ENCODE measurements at regions not wholly inside any gene's neighbourhood (a gene's known extent, or its start where the extent isn't known, plus 50 kb on each side); places are given as distances from the start of the nearest gene placed in this dataset.

DNA sequence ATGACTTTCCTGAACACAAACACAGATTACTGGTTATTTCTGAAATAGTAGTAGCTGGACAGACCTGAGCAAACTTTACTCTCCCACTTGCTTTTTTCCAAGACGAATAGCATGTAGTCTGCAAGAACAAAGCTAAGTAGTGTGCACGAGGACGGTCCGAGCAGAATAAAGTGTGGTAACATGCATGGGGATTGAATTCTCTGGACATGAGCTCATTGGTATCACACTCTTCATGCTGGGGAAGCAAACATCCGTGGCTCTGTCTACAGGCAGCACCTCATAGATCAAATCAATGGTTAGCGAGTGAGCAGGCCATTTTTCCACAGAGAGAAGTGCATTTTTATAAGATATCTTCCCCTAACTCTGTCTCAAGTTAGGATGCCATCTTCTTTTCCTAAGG, 164.8 kb upstream of the STK17B start:
- no peak overlapping the region for H3K4me3 ChIP-seq (ENCODE audit: low read length)
- no peaks in the 10 kb centered on the region for H3K27me3 ChIP-seq (ENCODE audit: insufficient read depth, low read length)
- H3K9me3 ChIP-seq (ENCODE audit: insufficient read depth, low read depth, low read length) = no peaks in the 10 kb centered on the region
- no peak overlapping the region for H3K9ac ChIP-seq (ENCODE audit: low read depth, low read length)
- H3K36me3 ChIP-seq (ENCODE audit: insufficient read depth, low read length) = no peaks in the 10 kb centered on the region
- peaks cover 7% of the 10 kb centered on the region; the same call in 1 of the 2 replicates for H3K4me1 ChIP-seq (ENCODE audit: insufficient read depth, low read length)
- no peak overlapping the region for H3K27ac ChIP-seq (ENCODE audit: low read depth, low read length)
- WGBS = 90% methylated on average over 6 of the region's 6 CpGs

DNA sequence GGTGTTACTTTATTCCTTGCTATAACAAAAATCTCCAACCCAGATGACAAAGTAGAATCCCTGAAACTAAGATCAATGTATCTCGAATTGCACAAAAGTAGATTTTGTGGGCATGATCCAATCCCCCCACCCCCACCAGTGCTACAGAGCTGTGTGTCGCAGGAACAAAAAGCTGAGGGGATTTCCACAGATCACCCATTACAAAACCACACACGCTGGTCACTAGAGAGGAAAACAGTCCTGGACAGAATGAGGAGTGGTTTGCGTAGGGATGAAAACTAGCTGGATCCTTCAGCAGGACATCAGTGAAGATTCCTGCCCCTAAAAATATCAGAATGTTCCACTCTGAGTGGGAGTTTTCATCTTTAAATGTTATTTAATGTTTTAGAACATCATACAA, 165.3 kb upstream of the STK17B start:
- H3K9me3 ChIP-seq (ENCODE audit: insufficient read depth, low read depth, low read length) = no peaks in the 10 kb centered on the region
- no peaks in the 10 kb centered on the region for H3K36me3 ChIP-seq (ENCODE audit: insufficient read depth, low read length)
- H3K4me3 ChIP-seq (ENCODE audit: low read length) = no peak overlapping the region
- WGBS = 88% methylated on average over 4 of the region's 4 CpGs
- H3K27me3 ChIP-seq (ENCODE audit: insufficient read depth, low read length) = no peaks in the 10 kb centered on the region
- H3K4me1 ChIP-seq (ENCODE audit: insufficient read depth, low read length) = peaks cover 7% of the 10 kb centered on the region; the same call in 1 of the 2 replicates
- no peak overlapping the region for H3K27ac ChIP-seq (ENCODE audit: low read depth, low read length)
- no peak overlapping the region for H3K9ac ChIP-seq (ENCODE audit: low read depth, low read length)

DNA sequence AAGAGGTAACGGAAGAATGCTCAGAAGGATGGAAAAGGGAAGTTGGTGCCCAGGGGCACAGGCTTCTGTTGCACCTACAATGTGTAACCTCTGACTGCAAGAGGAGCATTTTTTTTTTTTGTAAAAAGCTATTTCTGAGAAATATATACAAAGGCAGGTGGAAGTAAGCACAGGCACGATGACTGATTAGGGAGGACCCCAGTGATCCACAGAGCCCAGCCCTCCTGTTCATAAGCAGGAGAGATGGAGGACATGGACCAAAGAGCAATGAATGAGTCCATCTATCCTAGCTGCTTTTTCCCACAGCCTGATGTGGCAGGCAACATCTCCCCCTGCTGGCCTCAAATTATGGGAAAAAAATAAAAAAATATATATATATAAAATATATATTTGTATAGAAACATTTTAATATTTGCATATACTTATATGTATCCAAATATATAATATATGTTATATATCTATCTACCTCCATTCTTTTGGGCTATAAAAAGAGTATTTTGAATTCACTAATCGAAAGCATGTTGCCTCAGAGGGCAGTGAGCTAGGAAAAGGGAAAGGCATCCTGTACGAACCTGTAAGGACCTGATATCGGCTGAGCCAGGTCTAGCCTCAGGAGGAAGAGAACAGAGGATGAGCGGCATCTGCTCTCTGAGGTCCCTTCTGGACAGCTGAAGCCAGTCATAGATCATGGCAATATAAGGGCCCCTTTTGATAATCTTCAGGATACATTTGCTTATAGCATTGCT, 166.0 kb upstream of the STK17B start:
- H3K9ac ChIP-seq (ENCODE audit: low read depth, low read length) = no peak overlapping the region
- no peak overlapping the region for H3K4me3 ChIP-seq (ENCODE audit: low read length)
- no peaks in the 10 kb centered on the region for H3K36me3 ChIP-seq (ENCODE audit: insufficient read depth, low read length)
- H3K4me1 ChIP-seq (ENCODE audit: insufficient read depth, low read length) = peaks cover 7% of the 10 kb centered on the region; the same call in 1 of the 2 replicates
- H3K27ac ChIP-seq (ENCODE audit: low read depth, low read length) = no peak overlapping the region
- no peaks in the 10 kb centered on the region for H3K27me3 ChIP-seq (ENCODE audit: insufficient read depth, low read length)
- 81% methylated on average over 6 of the region's 6 CpGs for WGBS
- no peaks in the 10 kb centered on the region for H3K9me3 ChIP-seq (ENCODE audit: insufficient read depth, low read depth, low read length)

DNA sequence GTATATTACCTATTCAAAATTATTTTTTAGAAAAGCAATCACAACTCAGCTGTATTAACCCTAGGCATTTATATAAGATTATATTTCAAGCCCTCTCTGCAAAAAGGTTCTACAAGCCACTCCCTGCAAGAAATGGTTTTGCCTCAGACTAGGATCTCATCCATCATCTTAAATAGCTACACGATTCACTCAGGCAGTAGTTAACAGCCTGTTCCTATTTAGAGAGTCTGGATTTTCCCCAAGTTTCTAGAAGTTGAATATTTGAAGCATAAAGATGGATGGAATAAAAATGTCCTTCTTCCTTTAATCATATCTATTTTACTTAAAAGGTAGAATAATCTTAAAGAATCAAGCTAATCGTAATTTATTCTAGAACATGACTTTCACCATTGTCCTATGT, 167.1 kb upstream of the STK17B start:
- Histone ChIP-seq H3K4me1 (ENCODE audit: insufficient read depth, low read length) (peaks cover 7% of the 10 kb centered on the region; the same call in 1 of the 2 replicates), H3K36me3 (ENCODE audit: insufficient read depth, low read length) (no peaks in the 10 kb centered on the region), H3K27me3 (ENCODE audit: insufficient read depth, low read length) (no peaks in the 10 kb centered on the region), H3K4me3 (ENCODE audit: low read length) (no peak overlapping the region), H3K9ac (ENCODE audit: low read depth, low read length) (no peak overlapping the region), H3K27ac (ENCODE audit: low read depth, low read length) (no peak overlapping the region), H3K9me3 (ENCODE audit: insufficient read depth, low read depth, low read length) (no peaks in the 10 kb centered on the region)
- 85% methylated on average over 1 of the region's 2 CpGs for WGBS

DNA sequence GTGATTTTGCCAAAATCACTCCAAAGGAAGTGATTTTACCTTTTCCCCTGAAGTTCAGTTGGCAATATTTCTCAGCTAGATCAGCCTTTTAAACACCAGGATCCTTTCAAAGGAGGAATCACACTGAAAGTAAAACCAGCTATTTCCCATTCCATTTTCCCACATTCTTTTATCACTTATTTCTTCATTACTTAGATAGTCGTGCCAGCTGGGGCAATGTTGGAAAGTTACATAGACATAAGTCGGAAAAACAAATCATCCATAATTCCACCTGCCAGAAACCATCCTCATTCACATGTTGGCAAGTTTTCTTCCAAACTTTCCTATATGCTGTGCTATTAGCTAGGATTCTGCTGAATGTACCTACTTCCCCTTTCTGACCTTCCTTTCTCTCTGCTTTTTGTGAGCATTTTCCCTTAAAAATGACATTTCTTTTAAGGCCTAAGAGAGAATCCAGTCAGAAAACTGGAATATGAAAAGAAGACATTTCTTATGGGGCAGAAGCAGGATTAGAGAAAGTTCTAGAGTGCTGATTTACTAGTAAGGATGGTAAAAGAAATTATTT, 170.0 kb upstream of the STK17B start:
- Histone ChIP-seq H3K27ac (ENCODE audit: low read depth, low read length) (no peak overlapping the region), H3K27me3 (ENCODE audit: insufficient read depth, low read length) (no peaks in the 10 kb centered on the region), H3K4me3 (ENCODE audit: low read length) (no peak overlapping the region), H3K9me3 (ENCODE audit: insufficient read depth, low read depth, low read length) (no peaks in the 10 kb centered on the region), H3K4me1 (ENCODE audit: insufficient read depth, low read length) (no peaks in the 10 kb centered on the region), H3K9ac (ENCODE audit: low read depth, low read length) (no peak overlapping the region), H3K36me3 (ENCODE audit: insufficient read depth, low read length) (no peaks in the 10 kb centered on the region)
- WGBS = 96% methylated on average over 2 of the region's 2 CpGs

DNA sequence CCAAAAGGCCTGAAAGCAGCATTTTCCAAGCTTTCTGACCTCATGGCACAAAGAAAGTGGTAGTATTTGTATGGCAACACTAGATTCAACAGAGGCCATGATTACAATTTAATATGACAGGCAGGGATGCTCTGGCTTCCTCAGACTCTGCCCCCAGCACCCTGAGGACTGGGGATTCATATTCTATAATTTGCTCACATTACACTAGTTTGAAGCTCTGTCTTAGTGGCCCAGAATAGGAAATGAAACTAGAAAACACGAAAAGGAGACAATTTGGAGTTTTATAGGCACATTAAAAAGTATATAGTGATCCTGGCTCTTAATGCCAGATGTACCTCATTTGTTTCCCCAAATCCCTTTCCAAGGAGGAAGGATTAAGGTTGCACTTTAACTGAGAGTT, 173.0 kb upstream of the STK17B start:
- no peaks in the 10 kb centered on the region for H3K9me3 ChIP-seq (ENCODE audit: insufficient read depth, low read depth, low read length)
- no peaks in the 10 kb centered on the region for H3K36me3 ChIP-seq (ENCODE audit: insufficient read depth, low read length)
- H3K9ac ChIP-seq (ENCODE audit: low read depth, low read length) = no peak overlapping the region
- H3K4me1 ChIP-seq (ENCODE audit: insufficient read depth, low read length) = no peaks in the 10 kb centered on the region
- WGBS = 94% methylated on average over 1 of the region's 1 CpG
- no peak overlapping the region for H3K4me3 ChIP-seq (ENCODE audit: low read length)
- no peaks in the 10 kb centered on the region for H3K27me3 ChIP-seq (ENCODE audit: insufficient read depth, low read length)
- no peak overlapping the region for H3K27ac ChIP-seq (ENCODE audit: low read depth, low read length)

DNA sequence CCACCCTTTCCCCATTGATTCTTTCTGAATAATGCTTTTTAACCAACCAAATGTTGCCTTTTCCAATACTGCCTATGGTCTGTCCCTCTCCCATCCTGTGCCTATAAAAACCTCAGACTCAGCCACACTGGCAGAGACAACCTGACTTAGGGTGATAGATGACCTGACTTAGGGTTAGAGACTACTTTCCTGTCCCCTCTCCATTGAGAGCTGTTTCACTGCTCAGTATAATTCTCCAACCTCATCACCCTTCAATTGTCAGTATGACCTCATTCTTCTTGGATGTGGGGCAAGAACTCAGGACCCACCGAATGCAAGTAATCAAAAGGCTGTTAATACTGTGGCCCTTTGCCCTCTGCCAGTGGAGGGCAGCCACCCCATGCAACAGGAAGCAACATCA, 182.3 kb upstream of the STK17B start:
- 91% methylated on average over 1 of the region's 1 CpG for WGBS
- H3K4me1 ChIP-seq (ENCODE audit: insufficient read depth, low read length) = no peaks in the 10 kb centered on the region; the same call in 1 of the 2 replicates
- peaks cover 24% of the 10 kb centered on the region for H3K9me3 ChIP-seq (ENCODE audit: insufficient read depth, low read depth, low read length)
- H3K27ac ChIP-seq (ENCODE audit: low read depth, low read length) = no peak overlapping the region
- H3K9ac ChIP-seq (ENCODE audit: low read depth, low read length) = no peak overlapping the region
- H3K27me3 ChIP-seq (ENCODE audit: insufficient read depth, low read length) = peaks cover 11% of the 10 kb centered on the region
- no peaks in the 10 kb centered on the region for H3K36me3 ChIP-seq (ENCODE audit: insufficient read depth, low read length)
- no peak overlapping the region for H3K4me3 ChIP-seq (ENCODE audit: low read length)

DNA sequence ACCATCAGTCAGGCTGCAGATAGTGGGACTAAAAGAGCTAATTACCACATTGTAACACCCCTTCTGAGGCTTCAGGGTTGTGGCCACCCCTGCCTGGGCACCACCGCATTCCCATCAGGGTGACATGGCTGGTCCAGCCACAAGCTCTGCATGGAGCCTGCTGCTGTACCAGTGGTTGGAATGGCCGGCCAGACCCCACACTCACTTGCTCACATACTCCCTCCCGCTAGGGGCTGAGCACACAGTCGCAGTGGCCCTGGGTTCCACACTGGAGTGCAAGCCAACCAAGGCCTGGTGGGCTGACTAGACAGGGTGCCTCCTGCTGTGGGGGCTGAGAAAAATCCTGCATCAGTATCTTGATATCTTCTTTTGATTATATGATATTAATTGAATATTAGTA, 182.8 kb upstream of the STK17B start:
- Histone ChIP-seq H3K36me3 (ENCODE audit: insufficient read depth, low read length) (no peaks in the 10 kb centered on the region), H3K9ac (ENCODE audit: low read depth, low read length) (no peak overlapping the region), H3K4me1 (ENCODE audit: insufficient read depth, low read length) (no peaks in the 10 kb centered on the region; the same call in 1 of the 2 replicates), H3K4me3 (ENCODE audit: low read length) (no peak overlapping the region), H3K27ac (ENCODE audit: low read depth, low read length) (no peak overlapping the region), H3K27me3 (ENCODE audit: insufficient read depth, low read length) (peaks cover 11% of the 10 kb centered on the region), H3K9me3 (ENCODE audit: insufficient read depth, low read depth, low read length) (peaks cover 24% of the 10 kb centered on the region)
- WGBS = 95% methylated on average over 4 of the region's 4 CpGs

DNA sequence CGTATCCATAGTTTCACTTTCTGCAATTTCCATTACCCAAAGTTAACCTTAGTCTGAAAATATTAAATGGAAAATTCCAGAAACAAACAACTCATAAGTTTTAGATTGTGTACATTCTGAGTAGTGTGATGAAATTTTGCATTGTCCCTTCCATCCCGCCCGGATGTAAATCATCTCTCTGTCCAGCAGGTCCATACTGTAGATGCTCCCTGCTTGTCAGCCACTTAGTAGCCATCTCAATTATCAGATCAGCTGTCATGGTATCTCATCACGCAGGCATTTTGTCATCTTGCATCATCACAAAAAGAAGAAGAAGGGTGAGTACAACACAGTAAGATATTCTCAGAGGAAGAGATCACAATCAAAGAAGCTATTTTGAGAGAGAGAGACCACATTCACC, 185.0 kb upstream of the STK17B start:
- Histone ChIP-seq H3K4me1 (ENCODE audit: insufficient read depth, low read length) (no peaks in the 10 kb centered on the region; the same call in 1 of the 2 replicates), H3K9me3 (ENCODE audit: insufficient read depth, low read depth, low read length) (peaks cover 24% of the 10 kb centered on the region), H3K27me3 (ENCODE audit: insufficient read depth, low read length) (peaks cover 11% of the 10 kb centered on the region), H3K4me3 (ENCODE audit: low read length) (no peak overlapping the region), H3K36me3 (ENCODE audit: insufficient read depth, low read length) (no peaks in the 10 kb centered on the region), H3K9ac (ENCODE audit: low read depth, low read length) (no peak overlapping the region), H3K27ac (ENCODE audit: low read depth, low read length) (no peak overlapping the region)
- 96% methylated on average over 2 of the region's 4 CpGs for WGBS

DNA sequence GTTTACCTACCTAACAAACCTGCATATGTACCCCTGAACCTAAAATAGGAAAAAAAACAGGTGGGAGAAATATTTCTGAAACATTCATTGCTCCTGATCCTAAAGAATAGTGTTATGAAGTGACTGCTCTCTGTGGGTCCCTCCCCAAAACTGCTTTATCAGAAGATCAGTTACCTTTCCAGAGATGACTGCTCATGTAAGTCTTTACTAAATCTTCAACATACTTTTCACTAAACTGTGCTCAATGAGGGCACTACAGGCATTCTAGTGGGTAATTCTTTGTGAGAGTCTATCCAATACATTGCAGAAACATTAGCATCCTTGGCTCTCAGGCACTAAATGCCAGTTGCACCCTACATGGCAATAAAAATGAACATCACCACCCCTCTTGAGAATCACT, 189.3 kb upstream of the STK17B start:
- H3K9me3 ChIP-seq (ENCODE audit: insufficient read depth, low read depth, low read length) = no peaks in the 10 kb centered on the region
- H3K4me1 ChIP-seq (ENCODE audit: insufficient read depth, low read length) = no peaks in the 10 kb centered on the region; the same call in 1 of the 2 replicates
- no peak overlapping the region for H3K9ac ChIP-seq (ENCODE audit: low read depth, low read length)
- peaks cover 11% of the 10 kb centered on the region for H3K27me3 ChIP-seq (ENCODE audit: insufficient read depth, low read length)
- H3K27ac ChIP-seq (ENCODE audit: low read depth, low read length) = no peak overlapping the region
- no peak overlapping the region for H3K4me3 ChIP-seq (ENCODE audit: low read length)
- no peaks in the 10 kb centered on the region for H3K36me3 ChIP-seq (ENCODE audit: insufficient read depth, low read length)

DNA sequence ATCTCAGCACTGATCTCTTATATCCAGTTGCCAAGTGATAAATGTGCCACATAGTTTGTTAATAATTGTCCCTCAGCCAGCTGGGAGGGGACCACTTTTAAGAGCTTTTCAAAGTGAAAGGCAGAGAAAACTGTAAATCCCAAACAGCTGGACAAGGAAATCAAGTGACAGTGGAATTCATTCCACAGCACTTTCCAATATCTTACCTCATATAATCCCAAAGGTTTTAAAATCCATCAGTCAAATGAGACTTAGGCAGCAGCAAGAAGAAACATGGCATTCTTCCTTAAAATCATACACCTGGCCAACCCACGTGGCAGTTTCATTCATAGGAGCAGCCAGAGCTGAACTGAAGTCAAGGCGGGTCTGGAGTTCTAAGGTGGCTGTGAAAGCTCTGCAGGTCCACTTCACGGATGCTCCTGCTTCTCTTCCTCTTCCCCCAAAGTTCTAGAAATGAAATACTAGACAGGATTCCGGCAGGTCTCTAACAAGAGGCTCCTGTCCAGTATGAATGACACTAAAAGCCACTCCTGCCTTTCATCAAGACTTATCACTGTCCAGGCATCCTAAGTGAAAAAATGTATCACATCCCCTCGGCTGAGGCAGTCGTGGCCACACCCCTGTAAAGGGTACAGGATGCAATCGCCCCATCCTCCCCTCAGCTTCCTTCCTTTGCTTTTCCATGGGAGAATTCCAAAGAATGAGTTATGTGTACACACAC, 190.4 kb upstream of the STK17B start:
- H3K4me1 ChIP-seq (ENCODE audit: insufficient read depth, low read length) = no peaks in the 10 kb centered on the region
- no peak overlapping the region for H3K4me3 ChIP-seq (ENCODE audit: low read length)
- no peaks in the 10 kb centered on the region for H3K36me3 ChIP-seq (ENCODE audit: insufficient read depth, low read length)
- peaks cover 3% of the 10 kb centered on the region for H3K27me3 ChIP-seq (ENCODE audit: insufficient read depth, low read length)
- no peaks in the 10 kb centered on the region for H3K9me3 ChIP-seq (ENCODE audit: insufficient read depth, low read depth, low read length)
- H3K9ac ChIP-seq (ENCODE audit: low read depth, low read length) = no peak overlapping the region
- no peak overlapping the region for H3K27ac ChIP-seq (ENCODE audit: low read depth, low read length)
- 83% methylated on average over 7 of the region's 7 CpGs for WGBS
